ENCODE measurements at regions not wholly inside any gene's neighbourhood (a gene's known extent, or its start where the extent isn't known, plus 50 kb on each side); places are given as distances from the start of the nearest gene placed in this dataset.
"Not testable (repeated sequence)": the region's sequence is repeated elsewhere in the genome, so short reads cannot be mapped to it uniquely, and the experiment has no call there.

GRCh38 chrX:69060631-69061408 is 104.4 kb downstream of the PJA1 start:
- DNase-seq: peak; percentile 9

DNA sequence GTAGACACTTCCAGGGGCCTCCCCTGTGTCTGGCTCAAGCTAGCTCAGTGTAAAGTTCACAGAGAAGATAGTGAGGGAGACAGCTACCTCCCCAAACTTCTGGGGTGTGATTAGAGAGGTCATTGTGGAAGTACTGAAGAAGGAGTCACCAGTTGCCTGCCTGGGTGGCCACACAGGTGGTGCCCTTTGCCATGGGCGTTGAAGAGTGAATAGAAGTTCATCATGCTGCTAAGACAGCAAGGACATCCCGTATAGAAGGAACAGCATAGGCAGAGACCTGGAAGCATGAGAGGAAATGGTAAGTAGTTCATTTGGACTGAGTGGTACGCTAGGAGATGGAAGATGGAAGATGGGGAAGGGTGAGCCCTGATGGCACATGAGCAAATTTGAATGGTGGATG is 110.1 kb downstream of the PJA1 start:
- no peak for DNase-seq

DNA sequence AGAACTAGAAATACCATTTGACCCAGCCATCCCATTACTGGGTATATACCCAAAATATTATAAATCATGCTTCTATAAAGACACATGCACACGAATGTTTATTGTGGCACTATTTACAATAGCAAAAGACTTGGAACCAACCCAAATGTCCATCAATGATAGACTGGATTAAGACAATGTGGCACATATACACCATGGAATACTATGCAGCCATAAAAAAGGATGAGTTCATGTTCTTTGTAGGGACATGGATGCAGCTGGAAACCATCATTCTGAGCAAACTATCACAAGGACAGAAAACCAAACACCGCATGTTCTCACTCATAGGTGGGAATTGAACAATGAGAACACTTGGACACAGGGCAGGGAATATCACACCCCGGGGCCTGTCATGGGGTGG is 110.8 kb downstream of the PJA1 start:
- DNase-seq: not testable (repeated sequence)

- peak; percentile 3 for DNase-seq
These were observed 113.4 kb downstream of the PJA1 start for GRCh38 chrX:69051901-69052300.

- DNase-seq: no peak
These were observed 115.0 kb downstream of the PJA1 start for GRCh38 chrX:69050051-69050765.

GRCh38 chrX:69046996-69047490 is 118.2 kb downstream of the PJA1 start:
- DNase-seq: no peak

- no peak for DNase-seq
These were observed 119.5 kb downstream of the PJA1 start for GRCh38 chrX:69045616-69046345.

DNA sequence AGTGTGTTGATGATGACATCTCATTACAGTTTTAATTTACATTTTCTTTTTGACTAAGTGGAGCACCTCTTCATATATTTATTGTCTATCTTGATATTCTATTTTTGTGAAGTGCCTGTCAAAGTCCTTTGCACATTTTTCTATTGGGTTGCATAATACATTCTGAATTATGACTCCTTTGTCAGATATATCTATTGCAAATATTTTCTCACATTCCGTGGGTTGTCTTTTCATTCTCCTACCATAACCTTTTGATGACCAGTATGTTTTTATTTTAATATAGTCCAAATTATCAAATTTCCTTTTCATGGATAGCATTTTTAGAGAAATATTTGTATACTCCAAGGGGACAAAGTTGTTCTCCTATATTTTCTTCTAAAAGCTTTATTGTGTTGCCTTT is 126.4 kb downstream of the PJA1 start:
- DNase-seq: no peak

DNA sequence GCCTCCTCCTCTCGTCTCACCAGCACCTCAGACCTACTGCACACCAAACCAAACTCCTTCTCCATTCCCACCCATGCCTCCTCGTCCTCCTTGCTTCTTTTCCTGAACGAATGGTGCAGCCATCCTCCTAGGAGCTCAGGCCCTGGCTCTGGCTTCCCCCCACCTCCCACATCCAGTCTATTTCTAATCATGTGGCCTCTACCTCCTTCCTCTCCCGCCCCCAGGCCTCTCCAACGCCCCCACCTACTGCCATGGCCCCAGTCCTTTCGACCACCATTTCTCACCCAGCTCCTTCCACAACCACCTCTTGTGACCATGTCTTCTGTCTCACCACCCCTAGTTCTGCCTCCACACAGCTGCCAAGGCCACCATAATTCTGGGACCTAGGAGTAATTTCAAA is 127.1 kb downstream of the PJA1 start:
- DNase-seq: no peak

DNA sequence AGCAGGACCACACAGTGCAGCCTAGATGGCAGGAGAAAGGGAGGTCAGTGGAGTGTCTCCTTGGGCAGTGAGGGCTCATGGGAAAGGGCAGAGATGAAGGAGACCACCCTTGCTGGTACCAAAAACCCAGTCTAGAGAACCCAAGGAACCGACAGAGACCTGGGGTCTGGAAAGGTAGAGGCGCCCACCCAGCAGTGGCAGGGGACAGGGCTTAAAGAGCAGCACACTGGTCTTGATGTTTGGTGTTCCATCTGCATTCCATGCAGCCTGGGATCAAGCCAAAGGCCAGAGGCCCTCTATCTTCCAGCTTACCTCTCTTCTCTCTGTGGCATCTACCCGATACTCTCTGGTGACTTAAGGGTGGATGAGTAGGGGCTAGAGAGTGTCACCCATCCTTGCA is 127.5 kb downstream of the PJA1 start:
- DNase-seq: no peak

DNA sequence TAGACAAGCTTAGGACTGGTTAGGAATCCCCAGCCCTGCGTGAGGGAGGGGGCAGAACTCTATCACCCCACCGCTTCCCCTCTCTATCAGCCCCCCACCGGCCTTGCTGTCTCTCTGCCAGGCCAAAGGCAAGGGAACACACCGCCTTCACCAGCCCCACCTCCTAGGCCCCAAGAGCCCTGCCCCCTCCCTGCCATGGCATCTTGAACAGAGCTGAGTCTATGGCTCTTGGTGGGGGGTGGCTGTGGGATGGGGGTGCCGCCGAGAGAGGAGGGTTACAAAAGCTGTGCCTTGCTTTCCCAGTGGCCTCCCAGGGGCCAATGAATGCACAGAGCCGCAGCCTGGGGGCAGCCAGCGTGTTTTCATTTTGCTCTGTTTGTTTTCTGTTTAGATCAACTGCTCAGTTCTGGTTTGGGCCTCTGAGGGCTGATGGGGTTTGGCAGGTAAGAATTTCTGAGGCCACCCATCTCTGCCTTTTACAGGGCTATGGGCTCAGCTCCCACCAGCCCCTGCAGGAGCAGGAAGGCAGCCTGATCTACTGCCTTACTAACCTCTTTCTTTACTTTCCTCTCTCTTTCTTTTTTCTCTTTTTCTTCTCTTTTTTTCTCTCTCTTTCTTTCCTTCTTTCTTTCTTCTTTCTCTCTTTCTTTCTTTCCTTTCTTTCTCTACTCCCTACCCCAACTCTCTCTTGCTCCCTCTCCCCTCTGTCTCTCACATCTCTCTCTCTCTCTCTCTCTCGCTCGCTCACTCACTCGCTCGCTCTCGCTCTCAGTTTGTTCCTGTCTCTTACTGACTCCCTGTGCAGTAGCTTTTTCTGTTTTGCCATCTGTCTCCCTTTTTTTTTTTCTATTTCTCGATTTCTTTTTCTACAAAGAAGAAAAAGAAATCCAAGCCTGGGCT is 128.3 kb downstream of the PJA1 start:
- no peak for DNase-seq

GRCh38 chrX:69034451-69034850 is 130.8 kb downstream of the PJA1 start:
- no peak for DNase-seq

DNA sequence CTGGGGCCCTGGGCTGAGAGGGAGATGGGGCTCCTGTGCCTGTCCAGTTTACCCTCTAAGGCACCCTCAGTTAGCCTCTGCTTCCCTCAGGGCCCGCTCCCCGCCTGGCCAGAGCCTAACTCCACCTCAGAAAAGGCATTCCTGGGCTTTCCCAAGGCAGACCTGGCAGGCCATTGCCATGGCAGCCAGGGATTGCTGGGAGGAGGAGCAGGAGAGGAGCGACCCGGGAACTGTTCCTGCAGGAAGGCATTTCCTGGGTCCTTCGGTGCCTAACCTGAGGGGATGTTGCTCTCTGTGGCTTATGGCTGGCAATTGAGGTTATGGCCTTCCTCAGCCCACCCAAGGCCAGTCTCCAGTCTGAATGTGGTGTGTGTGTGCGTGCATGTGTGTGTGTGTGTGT is 131.3 kb downstream of the PJA1 start:
- DNase-seq: no peak

- DNase-seq: no peak
These were observed 132.7 kb downstream of the PJA1 start for GRCh38 chrX:69032601-69033000.

DNA sequence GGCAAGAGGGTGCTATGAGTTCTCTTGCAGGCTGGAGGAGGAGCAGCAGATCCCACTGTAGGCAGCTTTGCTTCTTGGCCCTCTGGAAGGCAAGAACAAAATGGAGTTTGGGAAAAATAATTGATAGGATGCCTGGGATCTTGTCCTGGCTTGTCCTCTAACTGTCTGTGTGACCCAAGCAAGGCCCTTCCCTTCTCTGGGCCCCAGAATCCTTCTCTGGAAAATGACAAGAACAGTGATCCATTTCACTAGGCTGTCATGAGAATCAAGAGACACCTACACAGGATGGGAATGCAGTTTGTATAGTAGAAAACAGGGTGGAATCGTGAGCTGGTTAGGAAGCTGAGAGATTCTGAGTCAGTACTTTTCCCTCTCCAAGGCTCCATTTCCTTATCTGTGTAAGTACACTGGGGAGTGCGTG is 133.3 kb downstream of the PJA1 start:
- DNase-seq: no peak

DNA sequence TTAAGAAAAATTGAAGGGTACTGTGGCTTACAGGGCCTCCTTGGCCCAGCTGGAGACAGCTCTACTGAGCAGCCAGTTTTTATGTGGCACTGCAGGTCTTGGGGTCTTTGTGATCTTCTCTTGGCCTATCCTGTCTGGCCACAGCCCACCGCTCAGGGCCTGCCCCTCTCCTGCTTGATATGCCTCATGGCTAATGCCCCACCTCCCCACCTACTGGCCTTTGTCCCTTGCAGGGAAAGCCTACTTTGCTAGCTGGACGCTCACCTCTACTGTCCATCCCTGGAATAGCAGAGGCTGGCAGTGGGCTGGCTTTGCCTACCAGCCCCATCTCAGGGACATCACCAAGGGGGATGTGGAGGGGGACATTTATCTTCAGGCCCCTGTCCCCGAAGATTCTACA is 134.1 kb downstream of the PJA1 start:
- no peak for DNase-seq

DNA sequence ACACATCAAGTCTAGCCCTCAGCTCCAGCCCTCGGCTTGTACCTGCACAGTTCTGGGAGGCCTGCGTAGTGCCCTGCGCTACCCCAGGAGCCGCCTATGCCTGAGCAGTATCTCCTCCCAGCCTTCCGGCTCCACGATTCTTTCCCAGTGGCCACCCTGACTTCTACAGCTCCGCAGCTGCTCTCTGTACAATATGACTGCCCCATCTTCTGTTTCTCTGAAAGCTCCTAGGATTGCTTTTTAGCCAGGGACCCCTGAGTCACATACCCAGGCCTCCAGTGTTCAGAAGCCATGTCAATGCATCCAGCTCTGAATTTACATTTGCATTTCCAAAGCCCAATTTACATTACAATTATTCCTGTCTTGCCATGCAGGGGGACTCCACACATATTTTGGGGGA is 135.5 kb downstream of the PJA1 start:
- DNase-seq: no peak

GRCh38 chrX:69028761-69029120 is 136.5 kb downstream of the PJA1 start:
- DNase-seq: no peak

- peak; percentile 50 for DNase-seq
These were observed 137.1 kb downstream of the PJA1 start for GRCh38 chrX:69028006-69028760.

GRCh38 chrX:69027181-69028005 is 137.9 kb downstream of the PJA1 start:
- no peak for DNase-seq

- DNase-seq: no peak
These were observed 139.4 kb downstream of the PJA1 start for GRCh38 chrX:69025802-69026301.
